HG02798 (cell line): ENCODE measurements at regions not wholly inside any gene's neighbourhood (a gene's known extent, or its start where the extent isn't known, plus 50 kb on each side); places are given as distances from the start of the nearest gene placed in this dataset.

Source experiments
- ATAC-seq: cut with Tn5 transposase; IDR thresholded peaks from one replicate; pipeline ENCODE4 v1.9.1; 2021; ENCODE audit warnings: mild to moderate bottlenecking; ENCODE audit not compliant: unreplicated experiment, poor library complexity

DNA sequence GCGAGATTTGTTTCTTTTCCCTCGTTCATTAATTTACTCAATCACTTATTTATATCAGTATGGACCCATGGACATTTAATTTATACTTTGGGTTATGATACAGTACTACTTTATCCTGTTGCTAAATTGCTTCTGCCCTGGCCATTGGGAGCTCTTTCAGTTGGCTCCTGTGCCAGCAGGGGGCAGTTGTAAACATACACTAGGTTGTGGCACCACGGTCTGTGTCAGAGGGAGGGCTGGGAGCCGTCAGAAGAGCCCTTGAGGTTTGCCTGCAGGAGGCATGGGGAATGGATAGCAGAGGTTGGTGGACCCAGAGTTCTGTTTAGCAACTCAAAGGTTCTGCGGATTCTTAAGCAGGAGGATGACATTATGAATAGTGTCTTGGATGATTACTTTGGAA lies 94.3 kb downstream of the ERCC5 start:
- ATAC-seq, result no peak

DNA sequence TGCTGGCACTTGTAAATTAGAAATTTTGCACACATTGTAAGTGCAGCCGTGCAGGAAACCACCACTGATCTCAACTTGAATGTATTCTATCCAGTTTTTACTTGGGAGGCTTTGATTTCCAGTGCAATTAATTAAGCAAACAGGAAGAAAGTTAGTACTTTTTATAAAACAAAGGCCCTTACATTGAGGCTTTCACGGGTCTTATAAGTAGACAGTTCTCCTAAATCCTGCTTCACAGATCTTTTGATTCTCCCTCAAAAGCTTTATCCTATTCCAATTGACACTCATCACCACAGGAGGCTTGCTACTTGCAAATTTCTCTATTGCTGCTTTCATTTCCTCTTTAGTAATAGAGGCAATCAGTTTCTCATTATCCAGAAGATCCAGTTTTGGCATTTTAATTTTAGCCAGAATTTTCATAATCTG lies 90.1 kb downstream of the ERCC5 start:
- ATAC-seq, result peak; percentile 53

DNA sequence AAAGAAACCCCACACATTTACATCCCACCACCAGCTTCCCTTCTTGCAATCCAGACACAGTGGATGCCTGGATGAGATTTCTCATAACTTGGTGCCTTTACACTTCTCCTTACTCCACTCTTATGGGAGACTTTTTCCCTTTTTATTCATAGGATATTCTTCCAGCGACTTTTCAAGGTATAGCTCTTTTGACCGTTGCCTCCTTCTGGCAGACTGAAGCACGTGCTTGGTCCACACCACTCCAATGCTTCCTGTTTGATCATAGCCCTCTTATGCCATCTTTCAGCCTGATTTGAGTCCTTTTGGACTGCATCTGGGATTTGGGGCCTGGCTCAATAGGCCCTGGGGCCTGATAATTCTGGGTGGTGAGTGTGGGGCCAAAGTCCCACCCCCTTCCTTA lies 87.7 kb downstream of the ERCC5 start:
- ATAC-seq, result no peak

DNA sequence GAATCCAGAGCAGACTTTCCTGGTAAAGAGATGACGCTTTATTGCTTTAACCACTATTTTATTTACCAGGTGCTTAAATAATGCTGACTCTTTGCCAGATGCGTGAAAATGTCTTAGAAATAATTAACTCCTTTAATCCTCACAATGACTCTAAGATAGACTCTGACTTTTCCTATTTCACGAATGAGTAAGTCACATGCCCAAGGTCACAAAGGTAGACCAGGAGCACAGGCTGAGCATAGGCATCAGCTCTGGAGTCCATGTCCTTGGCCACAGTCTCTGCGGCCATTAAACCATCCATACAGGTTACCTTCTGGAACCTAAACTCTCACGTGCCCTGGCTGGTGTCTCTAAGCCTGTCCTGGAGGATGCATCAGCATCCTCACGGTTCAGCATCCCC lies 87.3 kb downstream of the ERCC5 start:
- no peak for ATAC-seq

DNA sequence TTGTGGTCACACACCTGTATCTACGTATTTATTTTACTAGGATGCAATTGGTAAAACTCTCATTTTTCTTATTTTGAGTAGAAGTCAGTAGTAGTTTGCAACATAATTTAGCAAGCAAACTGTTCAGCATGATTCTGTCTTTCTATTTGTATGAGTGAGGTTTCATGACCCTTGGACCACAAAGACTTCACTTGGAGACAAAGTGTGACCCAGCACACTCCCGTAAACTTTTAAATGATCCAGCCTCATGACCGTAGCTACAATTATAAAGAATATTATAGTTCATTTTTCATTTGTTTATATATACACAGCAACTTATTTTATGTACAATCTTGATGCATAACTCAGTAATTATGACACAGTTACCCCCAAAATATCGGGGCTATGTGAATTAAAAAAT lies 86.5 kb downstream of the ERCC5 start:
- no peak for ATAC-seq

DNA sequence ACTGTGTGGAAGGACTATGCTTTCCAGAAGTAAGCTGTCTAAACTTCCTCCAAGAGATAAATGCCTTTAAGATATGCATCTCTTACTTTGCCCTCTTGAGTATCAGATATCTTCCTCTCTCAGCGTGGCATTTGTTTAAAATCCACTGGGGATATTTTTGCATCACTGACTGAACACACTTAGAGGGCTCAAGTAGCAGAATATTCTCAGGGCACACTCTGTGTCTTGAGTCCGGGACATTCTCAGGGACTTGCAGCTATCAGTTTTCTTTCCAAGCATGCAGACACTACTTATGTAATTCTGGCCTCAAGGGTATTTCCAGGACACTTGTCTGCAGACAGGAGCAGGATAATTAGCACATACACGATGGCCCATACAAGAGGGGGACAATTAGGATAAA lies 84.7 kb downstream of the ERCC5 start:
- ATAC-seq, result no peak

DNA sequence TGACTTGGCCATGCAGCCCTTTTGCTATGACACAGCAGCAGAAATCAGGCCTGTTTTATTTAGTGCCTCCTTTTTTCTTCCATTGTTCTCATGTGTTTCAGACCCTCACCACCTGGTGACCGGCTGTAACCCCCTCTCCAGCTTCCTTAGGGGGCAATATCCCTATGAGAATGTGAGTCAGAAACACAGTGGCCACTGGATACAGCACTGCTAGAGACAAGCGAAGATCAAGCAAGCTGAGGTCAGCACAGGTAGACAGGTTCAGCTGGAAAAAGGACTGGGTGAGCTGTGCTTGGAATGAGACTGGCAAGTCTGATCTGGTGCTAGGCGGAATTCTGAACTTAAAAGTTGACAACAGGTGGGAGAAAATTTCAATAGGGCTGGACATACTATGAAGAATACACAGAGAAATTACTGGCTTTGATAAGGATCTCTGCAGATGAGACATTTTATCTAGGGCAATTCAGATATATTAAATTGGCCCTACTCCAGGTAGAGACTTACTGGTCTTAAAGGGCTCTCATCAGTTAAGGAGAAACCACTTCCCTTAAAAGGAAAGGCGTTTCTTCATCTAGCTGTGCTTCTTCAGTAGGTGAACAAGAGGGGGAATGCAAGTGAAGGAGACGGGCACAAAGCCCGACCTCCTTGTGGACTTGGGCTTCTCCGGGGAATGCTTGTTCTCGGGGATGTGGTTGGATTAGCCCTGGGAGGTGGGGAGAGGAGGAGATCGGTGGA lies 83.3 kb downstream of the ERCC5 start:
- ATAC-seq, result no peak
